CD4-positive, alpha-beta T cell (primary cell): ENCODE measurements at regions not wholly inside any gene's neighbourhood (a gene's known extent, or its start where the extent isn't known, plus 50 kb on each side); places are given as distances from the start of the nearest gene placed in this dataset.
"Not testable (repeated sequence)": the region's sequence is repeated elsewhere in the genome, so short reads cannot be mapped to it uniquely, and the experiment has no call there.

ENCODE experiments used
- ATAC-seq: fragments of 200-7000 bp; cut with Tn5 transposase; one replicate; pipeline ENCODE4 v1.10.0; 2022; ENCODE audit warnings: mild to moderate bottlenecking; ENCODE audit not compliant: poor library complexity
- CTCF ChIA-PET: fragments of 350-600 bp; sonication (Branson Sonifier 250); formaldehyde crosslinking; loops from one replicate; lab custom pipeline; 2021; ENCODE audit warnings: antibody characterized with exemption, inconsistent platforms; lab: Charles Lee
- POLR2A ChIA-PET: fragments of 350-600 bp; sonication (Branson Sonifier 250); formaldehyde crosslinking; loops from one replicate; lab custom pipeline; 2021; ENCODE audit warnings: antibody characterized with exemption, inconsistent platforms; lab: Charles Lee
- DNase-seq, 14 experiments: peaks; one replicate each; pipeline ENCODE4 v3.0.0-alpha.2; 2013 to 2020; ENCODE audit warnings: mixed read lengths in 2 of 14
- H3K27ac ChIP-seq, 2 donors: one replicate each; pipeline versions ENCODE4 v1.5.1 to v1.7.0; 2013; ENCODE audit warnings: low read length in 2 of 2, low read depth in 1 of 2, mild to moderate bottlenecking in 1 of 2
- H3K27me3 ChIP-seq, 2 experiments: 1 replicate in 1 of 2; 2 replicates in 1 of 2; pipeline versions ENCODE4 v1.6.1 to v1.7.0; 2013; ENCODE audit warnings: low read length in 2 of 2, control low read depth in 1 of 2, mild to moderate bottlenecking in 1 of 2, moderate library complexity in 1 of 2; ENCODE audit not compliant: insufficient read depth in 2 of 2, control insufficient read depth in 1 of 2
- H3K36me3 ChIP-seq: one replicate; pipeline ENCODE4 v1.6.1; 2013; ENCODE audit warnings: low read length, control low read depth; ENCODE audit not compliant: insufficient read depth
- H3K4me1 ChIP-seq: one replicate; pipeline ENCODE4 v1.6.1; 2013; ENCODE audit warnings: low read length, control low read depth; ENCODE audit not compliant: insufficient read depth
- H3K4me3 ChIP-seq: one replicate; pipeline ENCODE4 v1.5.1; 2013; ENCODE audit warnings: mild to moderate bottlenecking, low read length, moderate library complexity
- H3K9me3 ChIP-seq, 2 experiments: 1 replicate in 1 of 2; 2 replicates in 1 of 2; pipeline versions ENCODE4 v1.6.1 to v1.7.0; 2013; ENCODE audit warnings: low read length in 2 of 2, mild to moderate bottlenecking in 2 of 2, control low read depth in 1 of 2, moderate library complexity in 1 of 2; ENCODE audit not compliant: control insufficient read depth in 1 of 2, insufficient read depth in 1 of 2
- H3K27ac Mint-ChIP-seq: one replicate; pipeline ENCODE4 v1.8.0; 2020; ENCODE audit warnings: mixed read lengths
- H3K27me3 Mint-ChIP-seq: one replicate; pipeline ENCODE4 v1.8.0; 2021; ENCODE audit warnings: mixed read lengths
- H3K36me3 Mint-ChIP-seq: one replicate; pipeline ENCODE4 v1.8.0; 2021; ENCODE audit warnings: low read depth, mixed read lengths
- H3K4me1 Mint-ChIP-seq: one replicate; pipeline ENCODE4 v1.8.0; 2021; ENCODE audit warnings: low read depth, mixed read lengths
- H3K4me3 Mint-ChIP-seq: one replicate; pipeline ENCODE4 v1.8.0; 2020; ENCODE audit warnings: mild to moderate bottlenecking, mixed read lengths
- H3K9me3 Mint-ChIP-seq: one replicate; pipeline ENCODE4 v1.8.0; 2020; ENCODE audit warnings: mixed read lengths
- CTCF ChIP-seq: fragments of 200-600 bp; IDR thresholded peaks from one replicate; pipeline ENCODE4 v1.8.0; 2022; ENCODE audit warnings: antibody characterized with exemption, mild to moderate bottlenecking
- intact Hi-C, 2 experiments: fragments of 100-400 bp; cut with DNase I in 1 of 2; cut with micrococcal nuclease in 1 of 2; formaldehyde crosslinking; loops; one replicate each; pipeline versions ENCODE4 v1.15.1 to v1.9.0; 2023 to 2025; cut with DNase I, micrococcal nuclease

- H3K9me3 Mint-ChIP-seq, result no peaks in the 10 kb centered on the region
- Histone ChIP-seq H3K36me3 (no peaks in the 10 kb centered on the region), H3K9me3 (no peaks in the 10 kb centered on the region), H3K27me3 (no peaks in the 10 kb centered on the region), H3K27ac (no peak overlapping the region), H3K4me3 (no peak overlapping the region), H3K4me1 (no peaks in the 10 kb centered on the region)
- ChIA-PET POLR2A (no interaction called here), CTCF (no interaction called here)
- H3K4me3 Mint-ChIP-seq, result no peak overlapping the region
- no peaks in the 10 kb centered on the region for H3K4me1 Mint-ChIP-seq
- TF ChIP-seq CTCF, result no peak
- H3K36me3 Mint-ChIP-seq, result no peaks in the 10 kb centered on the region
- DNase-seq (no peak), ATAC-seq (no peak)
- no peaks in the 10 kb centered on the region for H3K27me3 Mint-ChIP-seq
- intact Hi-C loops, result no loop called here
- no peak overlapping the region for H3K27ac Mint-ChIP-seq
Measured at GRCh38 chrX:77346859-77347258, 100.3 kb upstream of the FGF16 start.

GRCh38 chrX:77347572-77347971 lies 99.6 kb upstream of the FGF16 start:
- no peaks in the 10 kb centered on the region for H3K27me3 ChIP-seq
- ATAC-seq, result no peak
- TF ChIP-seq CTCF, result no peak
- H3K36me3 Mint-ChIP-seq, result no peaks in the 10 kb centered on the region
- POLR2A ChIA-PET, result no interaction called here
- DNase-seq, result no peak
- no peaks in the 10 kb centered on the region for H3K9me3 ChIP-seq
- intact Hi-C loops, result no loop called here
- no peak overlapping the region for H3K4me3 ChIP-seq
- H3K9me3 Mint-ChIP-seq, result no peaks in the 10 kb centered on the region
- no peaks in the 10 kb centered on the region for H3K4me1 Mint-ChIP-seq
- no peak overlapping the region for H3K27ac ChIP-seq
- CTCF ChIA-PET, result no interaction called here
- no peaks in the 10 kb centered on the region for H3K27me3 Mint-ChIP-seq
- H3K36me3 ChIP-seq, result no peaks in the 10 kb centered on the region
- no peak overlapping the region for H3K4me3 Mint-ChIP-seq
- no peak overlapping the region for H3K27ac Mint-ChIP-seq
- no peaks in the 10 kb centered on the region for H3K4me1 ChIP-seq

GRCh38 chrX:77389891-77390290 lies 57.3 kb upstream of the FGF16 start:
- Mint-ChIP-seq H3K27ac (no peak overlapping the region), H3K4me1 (no peaks in the 10 kb centered on the region), H3K4me3 (no peak overlapping the region), H3K36me3 (no peaks in the 10 kb centered on the region), H3K9me3 (peaks cover 7% of the 10 kb centered on the region), H3K27me3 (no peaks in the 10 kb centered on the region)
- DNase-seq (no peak), ATAC-seq (no peak)
- CTCF ChIA-PET, result no interaction called here
- Histone ChIP-seq H3K4me3 (no peak overlapping the region), H3K27ac (no peak overlapping the region), H3K9me3 (no peaks in the 10 kb centered on the region), H3K36me3 (no peaks in the 10 kb centered on the region), H3K27me3 (no peaks in the 10 kb centered on the region), H3K4me1 (no peaks in the 10 kb centered on the region)
- intact Hi-C loops, result loop anchor here in 1 of 2 experiments (10.0 kb wide), 1 partner anchor 55 kb away; the partner anchor contains the start of gene FGF16
- no peak for TF ChIP-seq CTCF
- POLR2A ChIA-PET, result no interaction called here

- DNase-seq, H3K27ac Mint-ChIP-seq, H3K36me3 Mint-ChIP-seq, H3K4me3 ChIP-seq, ATAC-seq, H3K4me3 Mint-ChIP-seq, H3K27me3 Mint-ChIP-seq, H3K36me3 ChIP-seq, H3K4me1 ChIP-seq, H3K9me3 Mint-ChIP-seq, H3K9me3 ChIP-seq, intact Hi-C loops, POLR2A ChIA-PET, H3K4me1 Mint-ChIP-seq, CTCF ChIA-PET, H3K27ac ChIP-seq, H3K27me3 ChIP-seq: not testable (repeated sequence)
Measured at GRCh38 chrX:77390365-77390764, 56.8 kb upstream of the FGF16 start.
